22Rv1 (cell line): ENCODE measurements at regions not wholly inside any gene's neighbourhood (a gene's known extent, or its start where the extent isn't known, plus 50 kb on each side); places are given as distances from the start of the nearest gene placed in this dataset.
"Not testable (repeated sequence)": the region's sequence is repeated elsewhere in the genome, so short reads cannot be mapped to it uniquely, and the experiment has no call there.

Source experiments
- CTCF ChIP-seq: fragments of 450-650 bp; IDR thresholded peaks from 2 replicates; pipeline ENCODE4 v1.5.1; 2017; ENCODE audit warnings: mild to moderate bottlenecking
- ZFX ChIP-seq: fragments of 450-650 bp; IDR thresholded peaks from 2 replicates; pipeline ENCODE4 v1.6.1; 2017; ENCODE audit warnings: antibody characterized with exemption, borderline replicate concordance

- TF ChIP-seq CTCF, ZFX: not testable (repeated sequence)
Measured at GRCh38 chr15:101963687-101964086, 151.7 kb downstream of the OR4F15 start.
